ENCODE measurements at regions not wholly inside any gene's neighbourhood (a gene's known extent, or its start where the extent isn't known, plus 50 kb on each side); places are given as distances from the start of the nearest gene placed in this dataset.

GRCh38 chr21:23963454-23963853, 1643.8 kb downstream of the MRPL39 start:
- ATAC-seq: no peak
- TF ChIP-seq, protein P1, sequence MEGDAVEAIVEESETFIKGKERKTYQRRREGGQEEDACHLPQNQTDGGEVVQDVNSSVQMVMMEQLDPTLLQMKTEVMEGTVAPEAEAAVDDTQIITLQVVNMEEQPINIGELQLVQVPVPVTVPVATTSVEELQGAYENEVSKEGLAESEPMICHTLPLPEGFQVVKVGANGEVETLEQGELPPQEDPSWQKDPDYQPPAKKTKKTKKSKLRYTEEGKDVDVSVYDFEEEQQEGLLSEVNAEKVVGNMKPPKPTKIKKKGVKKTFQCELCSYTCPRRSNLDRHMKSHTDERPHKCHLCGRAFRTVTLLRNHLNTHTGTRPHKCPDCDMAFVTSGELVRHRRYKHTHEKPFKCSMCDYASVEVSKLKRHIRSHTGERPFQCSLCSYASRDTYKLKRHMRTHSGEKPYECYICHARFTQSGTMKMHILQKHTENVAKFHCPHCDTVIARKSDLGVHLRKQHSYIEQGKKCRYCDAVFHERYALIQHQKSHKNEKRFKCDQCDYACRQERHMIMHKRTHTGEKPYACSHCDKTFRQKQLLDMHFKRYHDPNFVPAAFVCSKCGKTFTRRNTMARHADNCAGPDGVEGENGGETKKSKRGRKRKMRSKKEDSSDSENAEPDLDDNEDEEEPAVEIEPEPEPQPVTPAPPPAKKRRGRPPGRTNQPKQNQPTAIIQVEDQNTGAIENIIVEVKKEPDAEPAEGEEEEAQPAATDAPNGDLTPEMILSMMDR (IDR thresholded peaks at IDR 0.05): no peak
- TF ChIP-seq EP300 (IDR thresholded peaks at IDR 0.05): no peak
- TF ChIP-seq POLR2AphosphoS5 (IDR thresholded peaks at IDR 0.05): no peak
- TF ChIP-seq POLR2A (IDR thresholded peaks at IDR 0.05): no peak
- no peaks in the 10 kb centered on the region for H3K4me1 ChIP-seq
- WGBS, 2 donors (ENCODE audit: low coverage in 1 of 2): 70 to 78% methylated on average over 1 to 2 of the region's 2 CpGs
- H3K27me3 ChIP-seq: no peaks in the 10 kb centered on the region
- H3K4me3 ChIP-seq: no peak overlapping the region
- H3K9me3 ChIP-seq: no peaks in the 10 kb centered on the region
- H3K27ac ChIP-seq: no peak overlapping the region
- H3K36me3 ChIP-seq: no peaks in the 10 kb centered on the region

DNA sequence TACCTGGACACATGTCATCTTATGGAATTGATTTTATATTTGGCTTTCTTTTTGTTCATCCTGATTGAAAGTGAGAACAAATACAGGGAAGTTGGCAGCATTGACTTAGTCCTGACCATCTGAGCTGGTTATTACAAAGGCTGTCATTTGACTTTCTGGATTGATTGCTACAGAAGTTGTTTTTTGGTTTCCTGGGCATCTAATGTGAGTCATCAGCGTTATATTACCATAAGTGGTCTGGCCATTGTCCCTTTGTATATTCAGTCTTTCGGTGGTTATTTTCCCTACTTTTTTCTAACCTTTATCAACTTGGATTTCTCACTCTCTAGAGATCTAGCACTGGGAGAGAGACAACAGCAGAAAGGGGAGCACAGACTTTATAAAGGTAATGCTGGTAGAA, 1646.5 kb downstream of the MRPL39 start:
- no peak overlapping the region for H3K4me3 ChIP-seq
- H3K27ac ChIP-seq: no peak overlapping the region
- 68 to 81% methylated on average over 2 of the region's 2 CpGs for WGBS, 2 donors (ENCODE audit: low coverage in 1 of 2)
- no peak for TF ChIP-seq POLR2AphosphoS5 (IDR thresholded peaks at IDR 0.05)
- TF ChIP-seq POLR2A (IDR thresholded peaks at IDR 0.05): no peak
- TF ChIP-seq EP300 (IDR thresholded peaks at IDR 0.05): no peak
- TF ChIP-seq, protein P1 (IDR thresholded peaks at IDR 0.05): no peak
- no peaks in the 10 kb centered on the region for H3K4me1 ChIP-seq
- no peaks in the 10 kb centered on the region for H3K9me3 ChIP-seq
- ATAC-seq: no peak
- no peaks in the 10 kb centered on the region for H3K27me3 ChIP-seq
- H3K36me3 ChIP-seq: no peaks in the 10 kb centered on the region

- TF ChIP-seq POLR2AphosphoS5 (IDR thresholded peaks at IDR 0.05) (no peak), EP300 (IDR thresholded peaks at IDR 0.05) (no peak), POLR2A (IDR thresholded peaks at IDR 0.05) (no peak)
- TF ChIP-seq, protein P1 (IDR thresholded peaks at IDR 0.05): no peak
- H3K36me3 ChIP-seq: no peaks in the 10 kb centered on the region
- WGBS, 2 donors (ENCODE audit: low coverage in 1 of 2): 63 to 70% methylated on average over 5 of the region's 5 CpGs
- H3K4me1 ChIP-seq: no peaks in the 10 kb centered on the region
- H3K9me3 ChIP-seq: no peaks in the 10 kb centered on the region
- H3K27ac ChIP-seq: no peak overlapping the region
- no peak for ATAC-seq
- no peak overlapping the region for H3K4me3 ChIP-seq
- H3K27me3 ChIP-seq: no peaks in the 10 kb centered on the region
These were observed 1652.0 kb downstream of the MRPL39 start for GRCh38 chr21:23955135-23955843.

DNA sequence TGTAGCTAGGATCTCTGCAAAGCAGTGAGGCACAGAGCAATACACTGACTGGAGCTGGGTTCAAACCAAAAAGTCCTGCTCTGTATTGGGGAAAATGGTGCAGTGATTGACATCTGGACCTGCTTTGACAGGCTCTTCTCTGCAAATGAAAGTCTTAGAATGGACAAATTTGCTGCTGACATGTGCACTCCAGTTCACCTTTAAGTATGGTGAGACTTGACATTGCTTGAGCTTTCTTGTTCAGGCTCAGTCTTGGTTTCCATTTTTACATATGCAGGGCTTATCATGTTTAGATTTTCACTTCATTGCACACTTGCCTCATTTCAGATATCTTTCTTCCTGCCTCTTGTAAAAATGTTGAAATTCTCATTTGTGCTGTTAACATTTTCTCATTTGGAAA, 1655.0 kb downstream of the MRPL39 start:
- TF ChIP-seq, protein P1 (IDR thresholded peaks at IDR 0.05): no peak
- TF ChIP-seq POLR2AphosphoS5 (IDR thresholded peaks at IDR 0.05) (no peak), EP300 (IDR thresholded peaks at IDR 0.05) (no peak), POLR2A (IDR thresholded peaks at IDR 0.05) (no peak)
- ATAC-seq: no peak
- no peak overlapping the region for H3K27ac ChIP-seq

GRCh38 chr21:23951251-23951650, 1656.0 kb downstream of the MRPL39 start:
- no peak overlapping the region for H3K27ac ChIP-seq
- no peaks in the 10 kb centered on the region for H3K4me1 ChIP-seq
- H3K36me3 ChIP-seq: no peaks in the 10 kb centered on the region
- H3K27me3 ChIP-seq: no peaks in the 10 kb centered on the region
- ATAC-seq: no peak
- H3K4me3 ChIP-seq: no peak overlapping the region
- no peaks in the 10 kb centered on the region for H3K9me3 ChIP-seq
- TF ChIP-seq POLR2A (IDR thresholded peaks at IDR 0.05) (no peak), EP300 (IDR thresholded peaks at IDR 0.05) (no peak), POLR2AphosphoS5 (IDR thresholded peaks at IDR 0.05) (no peak)
- TF ChIP-seq, protein P1 (IDR thresholded peaks at IDR 0.05): no peak

More for the DNA sequence above, 1655.0 kb downstream of the MRPL39 start:
- no peaks in the 10 kb centered on the region for H3K36me3 ChIP-seq
- H3K4me1 ChIP-seq: no peaks in the 10 kb centered on the region
- no peak overlapping the region for H3K4me3 ChIP-seq
- H3K9me3 ChIP-seq: no peaks in the 10 kb centered on the region
- no peaks in the 10 kb centered on the region for H3K27me3 ChIP-seq
